Suppressor macrophage treated with lipopolysaccharide for 1 hour (primary cell): ENCODE measurements at regions not wholly inside any gene's neighbourhood (a gene's known extent, or its start where the extent isn't known, plus 50 kb on each side); places are given as distances from the start of the nearest gene placed in this dataset.
A peak's percentile ranks its signal among the peaks of the same experiment; 100 is the strongest.

Source experiments
- DNase-seq, 3 donors: peaks; one replicate each; pipeline ENCODE4 v3.0.0-alpha.2; 2020 to 2022

DNA sequence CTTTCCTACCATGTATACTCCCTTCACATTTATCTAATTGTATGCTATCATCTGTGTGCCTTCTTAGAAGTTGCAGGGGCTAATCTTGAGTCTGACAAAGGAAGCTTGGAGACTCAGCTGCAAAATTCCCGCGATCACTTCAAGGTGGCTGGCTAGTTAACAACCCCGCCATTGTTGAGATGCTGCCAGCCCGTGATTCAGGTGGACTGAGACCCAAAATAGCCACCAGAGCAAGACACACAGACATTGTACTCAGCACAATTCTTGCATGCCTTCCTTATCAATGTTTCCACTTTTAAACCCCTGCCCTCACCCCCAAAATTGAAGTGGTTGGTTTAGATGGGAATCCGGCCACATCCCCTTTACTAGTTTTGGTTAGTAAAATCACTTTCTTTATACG is 225.8 kb upstream of the ZNF717 start:
- DNase-seq = no peak

DNA sequence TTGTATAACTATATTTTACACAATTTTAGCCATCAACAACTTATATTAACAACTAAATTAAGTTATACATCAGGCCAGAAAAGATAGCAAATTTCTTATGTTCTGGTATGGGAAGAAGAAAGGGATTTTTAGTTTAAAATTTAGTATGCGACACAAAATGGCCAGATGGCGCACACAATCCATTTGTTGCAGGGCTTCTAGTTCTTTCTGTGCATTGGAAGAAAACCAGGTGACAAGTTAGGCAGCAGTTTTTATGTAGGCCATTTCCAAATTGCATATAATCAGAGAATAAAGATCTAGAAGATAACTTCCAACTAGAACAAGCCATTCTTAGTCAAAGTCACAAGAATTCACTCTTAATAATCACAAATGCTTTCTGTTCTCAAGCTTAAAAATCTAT is 230.1 kb upstream of the ZNF717 start:
- DNase-seq = no peak

DNA sequence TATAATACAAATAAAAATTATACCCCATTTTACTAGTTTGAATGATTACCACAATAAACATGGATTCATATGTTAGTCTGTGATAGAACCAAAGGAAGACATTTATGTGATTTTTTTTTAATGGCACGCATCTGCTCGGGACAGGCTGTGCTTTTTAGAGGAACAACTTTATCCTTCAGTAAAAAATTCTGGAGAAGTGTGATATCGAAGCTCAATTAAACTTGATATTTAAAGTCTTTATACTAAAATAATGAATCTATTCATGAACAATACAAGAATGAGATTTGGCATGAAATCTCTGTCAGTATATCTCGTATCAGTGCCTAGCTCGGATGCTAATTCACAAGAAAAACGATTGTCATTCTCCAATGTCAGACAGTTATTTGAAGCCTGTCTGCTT is 230.8 kb upstream of the ZNF717 start:
- DNase-seq = no peak

DNA sequence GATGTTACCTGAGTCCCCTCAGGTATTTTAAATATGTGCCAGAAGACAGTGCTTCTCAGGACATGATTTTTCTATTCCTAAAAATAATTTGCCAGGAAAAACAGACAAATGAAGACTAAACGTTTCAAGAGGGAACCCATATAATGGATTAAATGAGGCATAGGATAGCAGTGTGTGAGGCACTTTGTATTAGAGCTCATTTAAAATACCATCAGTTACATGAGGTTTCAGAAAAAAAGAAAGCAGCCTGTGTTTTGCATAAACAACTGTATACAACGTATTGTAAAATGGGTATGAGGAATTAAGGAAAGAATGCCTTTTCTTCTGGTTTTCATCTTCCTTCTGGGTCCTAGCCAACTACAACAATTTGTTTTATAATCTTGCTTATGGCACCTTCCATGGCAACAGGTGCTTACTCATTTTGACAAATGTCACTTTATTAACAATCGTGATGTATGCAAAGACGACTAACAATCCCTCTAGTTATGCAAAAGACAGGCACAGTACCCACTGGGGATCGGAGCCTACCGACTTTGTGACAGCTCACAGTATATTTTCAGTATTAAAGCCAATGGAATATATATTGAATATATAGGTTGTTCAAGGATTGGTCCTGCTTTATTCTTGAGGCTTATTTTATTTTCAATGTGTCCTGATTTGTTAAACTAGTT is 231.6 kb upstream of the ZNF717 start:
- DNase-seq = no peak

DNA sequence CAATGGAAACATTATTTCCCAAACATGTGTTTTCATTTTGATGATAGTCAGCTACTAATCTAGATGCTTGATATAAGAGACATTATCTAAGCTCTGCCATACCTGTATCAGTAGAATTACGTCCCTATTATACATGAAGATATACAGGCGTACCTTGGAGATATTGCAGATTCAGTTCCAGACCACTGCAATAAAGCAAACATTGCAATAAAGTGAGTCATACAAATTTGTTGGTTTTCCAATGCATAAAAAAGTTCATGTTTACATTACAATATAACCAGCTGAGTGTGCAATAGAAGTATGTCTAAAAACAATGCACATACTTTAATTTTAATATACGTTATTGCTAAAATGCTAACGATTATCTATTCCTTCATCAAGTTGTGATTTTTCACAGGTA is 236.0 kb upstream of the ZNF717 start:
- no peak for DNase-seq

DNA sequence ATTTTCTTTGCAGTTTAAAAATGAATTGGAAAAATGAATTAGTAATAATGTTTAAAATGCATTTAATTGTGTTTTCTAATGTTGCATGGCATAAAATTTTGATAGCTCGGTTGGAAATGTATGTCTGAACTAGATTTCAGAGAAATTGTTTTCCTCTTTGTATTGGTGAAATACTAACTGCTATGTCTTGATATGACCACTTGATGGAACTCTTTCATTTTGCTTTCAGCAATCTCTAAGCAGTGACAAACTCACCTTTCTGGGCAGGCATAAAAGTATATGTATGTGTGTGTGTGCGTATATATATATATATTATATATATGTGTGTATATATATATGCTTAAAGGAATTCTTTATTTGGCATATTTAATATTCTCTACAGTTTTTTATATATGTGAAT is 239.3 kb upstream of the ZNF717 start:
- no peak for DNase-seq

DNA sequence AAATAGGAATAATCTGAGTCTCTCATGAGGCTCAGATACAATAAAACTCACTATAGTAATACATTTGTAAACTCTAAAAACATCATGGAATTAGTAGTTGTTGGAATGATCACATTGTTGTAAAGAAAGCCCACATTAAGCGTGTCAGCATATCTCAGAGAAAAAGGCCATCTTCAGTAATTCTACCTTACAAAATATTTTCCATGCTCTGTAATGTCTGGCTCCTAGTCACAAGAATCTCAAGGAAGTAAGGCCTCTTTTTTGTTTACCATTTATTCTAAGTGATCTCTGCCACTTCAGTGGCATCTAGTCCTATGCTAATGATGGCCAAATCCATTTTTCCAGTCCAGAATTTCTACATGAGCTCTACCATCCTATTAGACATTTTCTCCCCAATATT is 240.2 kb upstream of the ZNF717 start:
- no peak for DNase-seq

DNA sequence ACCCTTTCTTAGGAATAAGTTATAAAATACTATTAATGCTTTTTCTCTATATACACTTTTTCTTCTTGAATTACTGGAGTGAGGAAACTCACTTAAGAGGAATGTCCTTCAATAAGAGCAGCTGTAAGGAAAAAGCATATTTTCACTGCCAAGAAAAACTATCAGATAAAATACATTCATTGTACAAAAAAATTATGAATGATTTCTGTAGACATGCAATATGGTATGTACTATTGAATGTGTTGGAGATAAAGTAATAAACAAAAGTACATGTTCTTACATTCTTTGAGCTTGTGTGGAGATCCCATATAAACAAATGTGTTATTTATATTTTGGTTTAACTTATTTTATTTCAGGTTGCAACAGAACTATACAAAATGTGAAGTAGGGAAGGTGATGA is 241.0 kb upstream of the ZNF717 start:
- DNase-seq = no peak

DNA sequence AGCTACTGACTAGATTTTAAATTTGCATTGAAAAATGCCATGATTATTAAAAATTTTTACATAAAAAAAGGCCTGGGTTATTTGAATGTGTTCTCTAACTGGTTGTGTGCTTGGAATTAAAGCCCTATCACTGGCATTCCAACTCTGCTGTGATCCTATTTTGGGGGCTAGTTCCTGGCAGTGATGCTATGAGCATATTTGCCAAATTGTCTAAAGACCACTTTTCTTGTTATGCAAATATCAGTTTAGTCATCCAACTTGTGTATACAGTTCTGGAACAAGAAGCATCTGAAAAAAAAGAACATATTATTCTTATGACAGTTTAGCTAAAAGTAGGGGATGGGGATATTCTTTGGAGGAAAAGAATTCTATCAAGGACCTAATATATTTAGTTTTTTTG is 243.4 kb upstream of the ZNF717 start:
- DNase-seq = no peak

DNA sequence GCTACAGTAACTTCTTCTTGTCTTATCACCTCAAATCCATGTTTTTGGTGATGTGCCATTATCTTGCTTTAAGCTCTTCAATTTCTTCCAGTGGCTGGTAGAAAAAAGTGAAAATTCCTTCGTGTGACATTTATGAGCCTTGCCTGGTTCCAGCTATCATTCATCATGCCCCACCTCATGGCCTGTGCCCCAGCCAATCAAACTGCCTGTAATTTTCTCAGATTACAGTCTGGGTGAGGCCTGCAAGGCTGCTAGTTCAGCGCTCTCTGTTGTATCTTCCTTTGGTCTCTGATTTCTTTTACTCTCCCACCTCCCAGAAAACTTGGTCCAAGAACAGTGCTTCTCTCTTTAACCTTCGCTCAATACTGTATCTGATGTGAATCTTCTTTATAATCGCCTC is 249.3 kb upstream of the ZNF717 start:
- no peak for DNase-seq

DNA sequence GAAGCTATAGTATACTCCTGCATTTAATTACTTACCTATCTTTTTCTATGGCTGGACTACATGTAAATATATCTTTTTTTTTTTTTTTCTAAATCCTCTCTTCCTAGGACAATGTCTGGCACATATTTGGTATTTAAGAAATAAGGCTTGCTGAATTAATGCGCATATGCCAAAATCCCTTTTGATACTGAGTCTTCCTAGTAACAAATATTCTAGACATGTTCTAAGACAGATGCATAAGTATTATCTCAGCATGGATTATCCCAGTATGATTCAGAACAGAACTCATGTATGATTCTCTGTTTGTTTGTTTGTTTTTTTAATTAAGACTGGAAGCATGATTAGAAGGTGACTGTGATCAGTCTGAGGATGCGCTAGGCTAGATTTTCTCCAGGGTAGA is 249.8 kb upstream of the ZNF717 start:
- no peak for DNase-seq

DNA sequence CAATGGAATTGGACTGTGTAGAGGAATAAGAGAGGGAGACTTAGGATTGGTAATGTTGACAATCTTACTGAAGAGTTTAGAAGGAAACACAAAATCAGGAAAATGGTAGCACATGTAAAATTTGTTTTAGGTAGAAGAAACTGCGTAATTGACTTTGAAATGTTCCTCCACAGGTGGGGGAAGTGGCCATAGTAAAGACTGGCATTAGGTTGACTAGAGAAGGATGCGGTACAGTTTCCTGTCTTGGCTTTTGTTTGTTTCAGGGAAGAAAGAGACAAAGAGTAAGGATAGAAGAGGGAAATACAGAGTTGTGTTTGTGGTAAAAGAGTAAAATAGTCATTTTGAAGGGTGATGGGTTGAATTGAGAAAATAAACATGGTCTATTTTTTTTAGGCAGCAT is 253.6 kb upstream of the ZNF717 start:
- no peak for DNase-seq

DNA sequence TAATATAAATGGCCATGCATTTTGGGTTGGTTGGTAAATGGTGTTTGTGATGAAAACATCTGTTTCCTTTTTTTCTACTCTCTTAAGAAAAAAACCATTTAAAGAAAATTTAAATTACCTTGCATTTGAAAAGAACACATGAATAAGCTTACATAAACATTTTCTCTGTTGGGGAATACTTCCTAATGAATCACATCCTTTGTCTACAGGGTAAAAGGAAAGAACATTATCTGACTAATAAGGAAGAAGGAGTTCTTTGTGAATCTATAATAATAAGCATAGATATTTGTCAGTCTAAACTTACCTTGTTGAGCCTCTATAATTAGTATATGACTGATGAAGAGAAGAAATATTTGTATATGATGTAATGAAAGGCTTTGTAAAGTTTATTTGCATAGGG is 254.1 kb upstream of the ZNF717 start:
- DNase-seq = no peak

DNA sequence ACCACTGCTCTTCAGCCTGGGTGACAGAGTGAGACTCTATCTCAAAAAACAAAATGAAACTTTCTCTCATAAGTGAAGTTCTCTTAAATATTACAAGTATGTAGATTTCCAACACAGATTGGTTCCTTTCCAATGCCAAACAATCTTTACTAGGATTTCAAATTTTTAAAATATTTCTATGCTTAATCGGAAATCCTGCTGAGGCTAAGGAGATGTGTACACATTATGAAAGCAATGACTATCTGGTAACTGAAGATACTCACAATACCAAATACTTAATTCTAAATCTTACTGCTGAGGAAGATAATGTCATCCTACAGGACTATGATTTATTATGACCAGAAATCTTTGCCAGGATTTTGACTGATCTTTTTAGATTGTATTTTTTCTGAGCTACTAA is 255.6 kb upstream of the ZNF717 start:
- DNase-seq = no peak

DNA sequence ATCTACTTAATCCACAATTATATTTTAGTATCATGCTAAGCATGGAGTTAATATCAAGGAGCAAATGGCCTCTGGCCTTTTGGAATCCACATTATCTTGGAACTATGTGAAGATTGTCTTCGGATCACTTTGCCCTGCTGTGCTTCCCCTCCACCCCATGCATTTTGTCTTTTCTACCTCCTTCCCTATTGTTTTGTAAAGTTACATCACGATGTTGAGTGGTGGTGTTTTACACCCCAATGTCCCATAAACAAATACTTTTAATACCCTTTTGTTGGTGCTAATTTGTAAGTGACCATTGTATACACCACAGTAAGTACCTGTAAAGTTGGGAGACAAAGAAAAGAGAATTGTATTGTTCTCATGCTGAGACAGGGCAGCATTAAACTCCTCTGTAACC is 258.4 kb upstream of the ZNF717 start:
- no peak for DNase-seq

DNA sequence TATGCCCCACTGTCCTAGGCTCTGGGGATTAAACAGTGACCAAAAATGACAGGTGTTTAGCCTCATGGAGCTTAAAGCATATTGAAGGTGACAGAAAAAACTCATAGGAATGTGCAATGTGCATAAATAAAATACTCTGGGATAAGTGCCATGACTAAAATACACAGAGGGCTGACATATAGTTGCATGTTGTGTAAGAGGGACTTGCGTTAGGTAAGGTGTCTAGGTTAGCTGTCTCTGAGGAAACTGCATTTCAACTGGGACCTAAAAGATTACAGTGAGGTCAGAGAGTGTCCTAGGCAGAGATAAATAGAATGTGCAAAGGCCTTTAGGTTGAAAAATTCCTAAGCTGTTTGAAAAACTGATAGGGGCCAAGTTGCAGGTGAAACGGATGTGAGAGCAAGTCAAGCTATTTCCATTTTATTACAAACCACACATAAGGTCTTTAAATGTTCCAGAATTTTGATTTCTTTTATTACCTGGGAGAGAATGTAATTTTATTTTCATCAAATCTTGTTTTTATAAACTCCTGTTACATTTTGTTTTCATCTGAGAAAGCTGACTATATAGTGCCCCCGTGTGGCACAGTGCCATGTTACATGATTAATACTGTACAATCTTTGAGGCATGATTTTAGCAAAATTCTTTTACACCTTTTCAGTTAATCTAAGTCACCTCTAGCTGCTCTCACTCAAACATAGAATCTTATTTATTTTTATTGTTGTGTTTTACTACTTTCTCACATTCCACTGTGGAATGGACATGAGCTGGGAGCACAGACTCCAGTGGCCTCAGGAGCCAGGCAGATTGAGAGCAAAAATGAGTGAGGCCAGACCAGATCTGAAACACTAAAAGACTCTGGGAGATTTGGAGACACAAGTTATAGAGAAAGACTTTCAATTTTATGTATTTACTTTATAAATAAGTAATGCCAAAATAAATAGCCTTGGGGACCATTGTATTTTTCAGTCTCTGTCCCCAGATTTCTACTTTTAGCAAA is 259.6 kb upstream of the ZNF717 start:
- peak; percentile 17 to 46 (median 26) for DNase-seq

DNA sequence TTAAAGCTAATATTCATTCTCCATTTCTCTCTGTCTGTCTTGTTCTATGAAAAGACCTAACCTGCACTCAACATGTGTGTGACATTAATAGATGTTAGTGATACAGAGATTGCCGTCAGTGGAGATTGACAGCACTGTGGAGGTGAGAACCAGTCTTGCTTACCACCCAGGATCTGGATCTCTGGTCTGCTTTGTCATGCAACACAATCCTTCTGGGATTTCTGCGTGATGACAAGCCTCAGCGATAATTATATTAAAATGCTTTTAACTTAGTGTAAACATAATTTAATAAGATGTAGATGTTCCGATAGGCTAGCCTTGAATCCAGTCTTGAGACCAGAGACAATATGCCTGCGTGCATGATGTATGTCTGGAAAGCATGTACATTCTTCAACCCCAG is 262.0 kb upstream of the ZNF717 start:
- DNase-seq = no peak

DNA sequence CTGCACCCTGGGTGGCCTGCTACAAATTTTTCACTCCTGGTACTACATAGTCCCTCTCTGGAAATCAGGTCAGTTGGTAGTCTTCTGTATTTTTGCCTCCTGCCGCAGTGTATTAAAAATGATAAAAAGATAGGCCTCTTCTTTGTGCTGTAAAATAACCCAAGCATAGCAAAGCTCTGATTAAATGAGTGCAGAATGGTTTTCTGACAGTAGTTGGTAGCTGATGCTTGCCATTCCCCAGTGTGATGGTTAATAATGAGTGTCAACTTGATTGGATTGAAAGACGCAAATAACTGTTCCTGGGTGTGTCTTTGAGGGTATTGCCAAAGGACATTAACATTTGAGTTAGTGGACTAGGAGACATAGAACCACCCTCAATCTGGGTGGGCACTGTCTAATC is 264.4 kb upstream of the ZNF717 start:
- DNase-seq = no peak

DNA sequence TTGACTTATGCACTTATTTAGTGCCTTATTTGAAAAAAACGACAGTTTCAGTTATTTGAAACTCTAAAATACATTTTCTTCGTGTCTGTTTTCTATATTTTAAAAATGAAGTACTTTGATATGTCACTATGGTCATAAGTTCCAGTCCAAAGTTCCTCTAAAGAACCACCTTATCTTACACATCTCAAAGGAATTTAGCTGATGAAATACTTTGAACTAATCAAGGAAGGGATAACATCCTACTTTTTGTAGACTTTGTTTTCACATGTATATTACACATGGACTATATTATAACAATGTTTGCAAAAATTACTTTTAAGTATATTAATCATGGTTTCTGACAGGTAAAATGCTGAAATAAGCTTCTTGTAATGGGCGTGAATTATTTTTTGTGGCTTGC is 265.8 kb upstream of the ZNF717 start:
- DNase-seq = no peak

DNA sequence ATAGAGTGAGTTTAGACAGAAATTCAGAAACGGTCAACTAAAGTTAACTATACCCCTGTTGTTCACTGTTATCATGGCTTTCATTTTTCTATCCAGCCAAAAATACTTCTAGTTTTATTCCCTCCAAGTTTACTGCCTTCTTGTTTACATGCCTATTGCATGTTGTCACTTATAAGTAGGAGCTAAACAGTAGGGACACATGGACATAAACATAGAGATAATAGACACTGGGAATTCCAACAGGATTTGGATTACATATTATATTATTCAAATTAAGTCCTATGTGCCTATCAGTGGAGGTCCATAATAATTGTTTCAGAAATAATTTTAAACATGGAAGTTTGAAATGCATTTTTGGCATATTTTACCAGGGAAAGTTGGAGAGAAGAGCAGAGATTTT is 269.1 kb upstream of the ZNF717 start:
- no peak for DNase-seq

DNA sequence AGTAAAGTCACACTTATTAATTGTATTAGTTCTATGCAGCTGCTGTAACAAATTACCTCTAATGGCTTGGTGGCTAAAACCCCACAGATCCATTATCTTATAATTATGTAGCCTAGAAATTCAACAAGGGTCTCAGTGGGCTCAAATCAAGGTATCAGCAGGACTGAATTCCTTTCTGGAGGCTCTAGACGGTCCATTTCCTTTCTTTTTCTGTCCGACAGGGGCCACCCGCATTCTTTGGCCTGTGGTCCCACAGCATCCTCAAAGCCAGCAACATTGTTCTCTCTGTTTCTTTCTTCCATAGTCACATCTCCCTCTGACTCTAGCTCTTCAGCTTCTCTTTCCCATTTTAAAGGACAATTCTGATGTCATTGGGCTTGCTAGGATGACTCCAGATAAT is 276.3 kb upstream of the ZNF717 start:
- DNase-seq = no peak

DNA sequence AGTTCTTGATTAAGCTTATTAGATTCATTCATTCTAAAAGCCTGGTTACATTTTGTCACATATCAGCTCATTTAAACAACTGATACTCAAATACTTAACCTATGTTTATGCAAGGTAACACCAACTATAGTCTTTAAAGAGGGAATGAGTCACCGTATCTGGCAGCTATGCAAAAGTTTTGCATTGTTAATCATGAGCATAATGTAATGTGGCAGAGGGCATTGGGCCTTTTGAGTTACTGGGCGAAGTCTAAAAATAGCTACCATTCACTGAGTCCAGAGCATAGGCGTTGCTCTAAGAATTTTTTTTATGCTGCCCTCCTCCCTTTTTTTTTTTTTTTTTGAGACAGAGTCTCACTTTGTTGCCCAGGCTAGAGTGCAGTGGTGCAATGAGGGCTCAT is 277.7 kb upstream of the ZNF717 start:
- DNase-seq = no peak

DNA sequence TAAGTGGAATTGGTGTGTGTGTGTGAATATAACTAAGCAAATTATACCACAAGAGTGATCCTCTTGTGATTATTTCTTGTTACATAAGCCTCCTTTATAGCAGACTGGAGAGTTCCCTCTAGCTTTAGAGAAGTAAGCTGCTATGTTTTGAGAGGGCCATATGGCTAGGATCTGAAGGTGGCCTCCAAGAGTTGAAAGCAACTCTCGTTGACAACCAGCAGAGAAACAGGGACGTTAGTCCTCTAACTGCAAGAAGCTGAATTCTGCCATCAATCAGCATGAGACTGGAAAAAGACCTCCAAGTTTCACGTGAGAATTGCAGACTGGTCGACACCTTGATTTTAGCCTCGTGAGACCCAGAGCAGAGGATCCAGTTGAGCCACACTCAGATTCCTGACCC is 278.5 kb upstream of the ZNF717 start:
- no peak for DNase-seq

DNA sequence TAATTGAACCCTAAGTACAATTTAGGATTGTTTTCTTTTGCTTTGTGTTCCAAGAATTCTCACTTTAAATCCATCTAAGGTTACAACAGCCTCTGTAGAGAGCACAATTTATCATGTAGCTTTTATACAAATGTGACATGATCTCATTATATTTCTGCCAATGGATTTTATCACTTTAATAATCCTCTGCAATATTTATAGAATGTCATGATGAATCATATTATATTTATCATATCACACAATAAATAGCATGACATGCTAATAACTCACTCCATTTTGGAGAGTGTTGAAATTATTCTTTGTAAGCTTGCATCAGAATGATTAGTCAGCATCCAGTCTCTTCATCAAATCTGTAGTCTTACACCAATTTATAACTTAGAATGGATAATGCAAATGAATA is 280.6 kb upstream of the ZNF717 start:
- DNase-seq = no peak

DNA sequence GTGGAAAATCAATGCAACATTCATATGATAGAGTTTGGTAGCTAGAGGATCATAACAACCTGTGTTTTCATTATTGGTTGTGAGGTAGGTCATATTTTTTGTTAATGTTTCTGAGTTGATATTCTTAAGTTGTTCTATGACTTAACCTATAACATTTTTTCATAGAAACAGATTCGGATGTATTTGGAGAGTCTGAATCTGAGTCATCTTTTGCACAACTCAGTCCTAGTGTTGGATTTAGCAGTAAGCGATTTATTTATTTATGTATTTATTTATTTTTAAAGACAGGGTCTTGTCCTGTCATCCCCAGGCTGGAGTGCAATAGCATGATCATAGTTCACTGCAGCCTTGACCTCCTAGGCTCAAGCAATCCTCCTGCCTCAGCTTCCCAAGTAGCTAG is 292.8 kb upstream of the ZNF717 start:
- no peak for DNase-seq
